D721Med (cell line): ENCODE measurements at regions not wholly inside any gene's neighbourhood (a gene's known extent, or its start where the extent isn't known, plus 50 kb on each side); places are given as distances from the start of the nearest gene placed in this dataset.
"Not testable (repeated sequence)": the region's sequence is repeated elsewhere in the genome, so short reads cannot be mapped to it uniquely, and the experiment has no call there.

ENCODE experiments used
- DNase-seq: peaks from one replicate; pipeline ENCODE4 v3.0.0; 2011; ENCODE audit warnings: low spot score; ENCODE audit not compliant: insufficient read length
- FAIRE-seq: peaks from 2 replicates; lab custom pipeline; 2011; peaks lifted over from hg19 to GRCh38; lab: Jason Lieb, UNC
- CTCF ChIP-seq: IDR thresholded peaks from 2 replicates; pipeline ENCODE4 v1.5.1; 2012; ENCODE audit warnings: mild to moderate bottlenecking, control low read depth; ENCODE audit not compliant: insufficient read depth; ENCODE audit errors: missing control alignments

DNA sequence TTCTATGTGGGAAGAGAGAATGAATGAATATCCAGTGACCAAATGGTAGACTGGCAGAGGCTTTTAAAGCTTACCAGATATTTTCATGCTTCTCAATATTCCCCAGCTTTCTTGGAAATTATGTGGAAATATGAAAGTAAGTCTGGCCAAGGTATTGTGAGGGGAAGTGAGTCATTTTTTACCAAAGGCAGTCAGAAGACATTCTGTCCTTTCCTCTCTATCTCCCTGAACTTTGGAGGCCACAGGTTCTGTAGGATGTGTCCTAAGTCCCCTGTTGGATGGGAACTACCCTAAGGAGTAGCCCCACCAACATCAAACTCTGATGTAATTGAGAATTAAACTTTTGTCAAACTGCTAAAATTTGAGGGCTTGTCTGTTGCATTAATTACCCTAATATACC is 593.8 kb upstream of the NRSN1 start:
- FAIRE-seq (no peak), DNase-seq (no peak)
- no peak for TF ChIP-seq CTCF

DNA sequence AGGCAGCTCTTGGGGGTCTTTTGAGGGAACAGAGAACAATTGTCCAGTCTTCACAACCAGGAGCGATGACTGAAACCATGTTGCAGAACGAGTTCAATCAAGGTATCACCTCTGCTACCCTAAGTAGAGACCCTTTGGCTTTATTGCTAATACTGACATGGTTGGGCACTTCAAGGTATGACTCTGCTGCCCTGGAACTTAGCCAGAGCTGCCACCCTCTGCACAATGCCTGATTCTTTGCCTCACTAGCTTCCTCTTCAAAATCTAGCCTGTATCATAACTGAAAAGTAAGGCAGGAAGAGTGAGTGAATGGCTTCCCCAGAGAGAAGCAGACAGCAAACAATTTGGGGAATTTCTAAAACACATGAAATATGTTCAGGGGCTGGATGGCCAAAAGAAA is 592.7 kb upstream of the NRSN1 start:
- DNase-seq, result no peak
- FAIRE-seq, result no peak

GRCh38 chr6:23533944-23534343 is 592.1 kb upstream of the NRSN1 start:
- no peak for TF ChIP-seq CTCF
- DNase-seq (no peak), FAIRE-seq (no peak)

More for the DNA sequence above, 592.7 kb upstream of the NRSN1 start:
- TF ChIP-seq CTCF, result no peak

GRCh38 chr6:23534351-23534750 is 591.7 kb upstream of the NRSN1 start:
- no peak for TF ChIP-seq CTCF
- no peak for FAIRE-seq
- no peak for DNase-seq

DNA sequence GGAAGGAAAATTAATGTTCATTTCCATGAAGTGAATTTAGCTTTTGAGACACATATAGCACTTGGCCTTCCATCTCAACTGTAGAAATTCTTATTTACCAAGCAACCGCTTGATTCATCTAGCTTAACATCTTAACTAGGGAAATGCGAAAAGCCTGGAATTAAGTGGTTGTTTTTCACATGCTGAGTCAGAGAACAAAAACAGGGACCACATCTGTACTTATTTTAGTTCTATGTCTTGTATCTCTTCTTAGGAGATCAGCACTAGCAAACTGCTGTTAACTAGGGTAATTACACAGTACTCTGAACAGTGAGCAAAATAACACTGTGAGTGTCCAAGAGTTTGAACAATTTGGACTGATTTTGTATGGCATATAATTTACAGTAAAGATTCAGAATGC is 590.9 kb upstream of the NRSN1 start:
- FAIRE-seq (no peak), DNase-seq (no peak)
- TF ChIP-seq CTCF, result no peak

DNA sequence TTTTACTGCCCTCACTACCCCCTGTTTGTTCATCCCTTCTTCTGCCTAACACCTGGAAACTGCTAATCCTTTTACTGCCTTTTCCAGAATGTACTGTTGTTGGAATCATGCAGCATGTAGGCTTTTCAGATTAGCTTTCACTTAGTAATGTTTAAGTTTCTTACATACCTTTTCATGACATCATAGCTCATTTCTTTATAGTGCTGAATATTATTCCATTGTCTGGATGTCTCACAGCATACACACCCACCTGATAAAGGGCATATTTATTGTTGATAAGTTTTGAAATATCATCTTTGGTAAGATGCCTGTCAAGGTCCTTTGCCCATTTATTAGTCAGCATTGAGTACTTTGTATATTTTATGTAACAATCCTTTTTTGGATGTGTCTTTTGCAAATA is 588.2 kb upstream of the NRSN1 start:
- TF ChIP-seq CTCF, result no peak
- FAIRE-seq (no peak), DNase-seq (no peak)

DNA sequence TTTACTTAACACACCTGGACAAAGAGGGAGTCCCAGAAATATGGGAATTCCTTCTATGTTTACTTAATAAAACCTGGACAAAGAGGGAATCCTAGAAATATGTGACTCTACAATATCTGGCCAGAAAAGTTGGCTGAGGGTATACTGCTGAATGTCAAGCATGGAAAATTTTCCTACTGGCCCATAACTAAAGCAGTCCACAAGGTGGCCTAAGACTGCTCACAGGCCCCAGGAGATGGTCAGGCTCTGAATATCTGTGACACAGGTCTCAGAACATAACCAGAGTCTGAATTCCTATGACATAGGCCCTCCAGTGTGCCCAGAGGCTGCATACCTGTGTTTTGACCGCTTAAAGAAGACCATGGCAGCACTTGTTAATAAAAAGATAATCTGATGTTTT is 578.2 kb upstream of the NRSN1 start:
- DNase-seq (no peak), FAIRE-seq (no peak)
- no peak for TF ChIP-seq CTCF

- DNase-seq, FAIRE-seq: not testable (repeated sequence)
Observed at GRCh38 chr6:23554953-23555352, 571.1 kb upstream of the NRSN1 start.
